Stimulated activated CD4-positive, alpha-beta T cell treated with anti-CD3 and anti-CD28 coated beads, Interleukin-4, amount 100 ng/mL, for 1 hour (primary cell): ENCODE measurements at regions not wholly inside any gene's neighbourhood (a gene's known extent, or its start where the extent isn't known, plus 50 kb on each side); places are given as distances from the start of the nearest gene placed in this dataset.
"Not testable (repeated sequence)": the region's sequence is repeated elsewhere in the genome, so short reads cannot be mapped to it uniquely, and the experiment has no call there.

Experiments used
- DNase-seq: peaks from one replicate; pipeline ENCODE4 v3.0.0-alpha.2; 2020

DNA sequence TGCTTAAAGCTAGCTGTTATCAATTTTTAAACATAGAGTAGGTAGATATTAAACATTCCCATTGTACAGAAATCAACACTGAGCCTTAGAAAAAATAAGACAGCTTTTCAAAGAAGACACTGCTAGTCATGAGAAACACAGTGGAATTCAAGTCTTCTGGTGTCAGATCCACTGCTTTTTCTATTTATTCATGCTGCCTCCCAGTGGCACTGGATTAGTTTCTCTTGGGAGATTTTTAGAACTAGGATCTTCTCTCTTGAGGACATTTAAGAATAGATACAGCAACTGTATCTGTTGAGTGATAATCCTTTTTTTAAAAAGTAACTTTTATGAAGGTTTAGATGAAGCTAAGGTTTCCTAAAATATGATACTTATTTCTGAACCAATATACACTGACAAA, 1635.4 kb upstream of the C9orf72 start:
- DNase-seq, result no peak

DNA sequence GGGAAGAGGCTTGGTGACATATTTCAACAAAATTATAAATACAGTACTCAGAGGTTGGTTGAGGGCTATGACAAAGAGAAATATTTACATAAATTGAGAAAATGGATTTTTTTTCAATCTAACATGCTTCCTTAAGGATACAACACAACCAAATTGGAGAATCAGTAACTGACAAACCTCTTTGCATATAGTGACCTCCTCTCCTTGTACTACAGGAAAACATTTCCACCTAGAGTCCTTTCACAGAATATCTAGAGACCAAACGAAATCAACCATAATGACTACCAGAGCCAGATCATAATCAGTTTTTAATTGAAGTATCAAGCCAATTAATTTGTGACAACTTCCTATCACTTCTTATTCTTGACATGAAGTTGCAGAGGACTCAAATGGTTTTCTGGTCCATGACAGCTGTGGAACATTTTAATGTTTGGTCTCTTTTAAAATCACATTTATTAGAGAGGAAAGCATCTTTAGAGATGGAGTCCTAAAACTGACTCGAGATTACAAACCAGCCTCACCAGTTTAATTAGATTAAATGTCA, 1636.5 kb upstream of the C9orf72 start:
- no peak for DNase-seq

DNA sequence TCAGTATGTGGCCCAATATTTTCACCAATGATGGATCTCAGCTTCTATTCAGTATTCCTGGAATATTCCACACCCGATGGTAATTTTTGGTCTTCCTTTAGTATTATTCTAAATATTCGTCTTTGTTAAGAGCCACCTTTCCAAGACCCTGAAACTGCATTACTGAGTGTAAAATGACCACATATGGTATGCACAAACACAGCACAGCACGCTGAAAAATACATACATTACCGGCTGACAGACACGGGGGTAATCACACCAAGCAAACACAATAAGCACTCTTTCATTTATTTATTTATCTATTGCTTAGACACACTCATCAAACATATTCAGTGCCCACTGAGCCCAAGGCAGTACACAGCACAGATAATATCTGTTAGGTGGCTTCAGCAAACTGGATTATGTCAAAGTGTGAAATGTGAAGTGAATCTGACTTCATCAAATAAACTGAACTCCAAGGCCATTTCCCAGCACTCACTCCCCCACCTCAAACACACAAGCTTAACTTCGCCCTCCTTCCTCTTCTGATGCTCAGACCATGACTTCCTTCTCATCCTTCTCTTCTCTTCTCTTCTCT, 1637.8 kb upstream of the C9orf72 start:
- DNase-seq, result no peak

DNA sequence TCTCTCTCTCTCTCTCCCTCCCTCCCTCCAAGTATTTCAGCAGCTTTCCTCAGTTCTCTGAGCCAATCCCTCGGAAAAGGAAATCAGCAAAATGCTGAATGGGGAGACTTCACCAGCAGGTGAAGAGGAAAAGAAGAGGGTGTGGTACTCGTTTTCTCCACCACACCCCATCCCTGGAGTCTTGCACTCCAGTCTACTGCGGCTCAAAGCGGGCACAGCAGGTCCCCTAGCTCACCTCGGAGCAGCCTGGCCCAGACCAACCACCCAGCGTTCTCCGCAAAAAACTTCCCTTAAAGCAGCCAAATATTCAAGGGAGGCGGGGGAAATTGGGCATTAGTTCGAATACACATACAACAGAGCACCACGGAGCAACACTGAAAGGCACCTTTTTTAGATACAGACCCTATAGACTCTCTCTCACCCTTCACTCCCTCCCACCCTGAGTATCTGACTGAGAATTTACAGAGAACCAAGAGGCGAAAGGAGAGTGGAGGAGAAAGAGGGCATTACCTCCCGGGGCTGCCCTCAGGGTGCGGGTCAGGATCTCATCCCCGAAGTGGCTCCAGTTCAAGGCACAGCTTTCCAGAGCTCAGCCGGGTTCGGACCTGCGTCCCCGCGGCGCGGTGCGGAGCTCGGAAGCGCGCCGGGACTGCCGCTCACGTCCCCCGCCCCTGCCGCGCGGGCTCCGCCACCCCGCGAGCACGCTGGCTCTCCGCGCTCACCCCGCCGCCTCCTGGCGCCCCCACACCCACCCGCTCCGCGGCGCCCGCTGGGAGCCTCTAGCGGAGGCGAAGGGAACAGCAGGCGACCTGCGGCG, 1638.5 kb upstream of the C9orf72 start:
- peak; percentile 41 for DNase-seq

DNA sequence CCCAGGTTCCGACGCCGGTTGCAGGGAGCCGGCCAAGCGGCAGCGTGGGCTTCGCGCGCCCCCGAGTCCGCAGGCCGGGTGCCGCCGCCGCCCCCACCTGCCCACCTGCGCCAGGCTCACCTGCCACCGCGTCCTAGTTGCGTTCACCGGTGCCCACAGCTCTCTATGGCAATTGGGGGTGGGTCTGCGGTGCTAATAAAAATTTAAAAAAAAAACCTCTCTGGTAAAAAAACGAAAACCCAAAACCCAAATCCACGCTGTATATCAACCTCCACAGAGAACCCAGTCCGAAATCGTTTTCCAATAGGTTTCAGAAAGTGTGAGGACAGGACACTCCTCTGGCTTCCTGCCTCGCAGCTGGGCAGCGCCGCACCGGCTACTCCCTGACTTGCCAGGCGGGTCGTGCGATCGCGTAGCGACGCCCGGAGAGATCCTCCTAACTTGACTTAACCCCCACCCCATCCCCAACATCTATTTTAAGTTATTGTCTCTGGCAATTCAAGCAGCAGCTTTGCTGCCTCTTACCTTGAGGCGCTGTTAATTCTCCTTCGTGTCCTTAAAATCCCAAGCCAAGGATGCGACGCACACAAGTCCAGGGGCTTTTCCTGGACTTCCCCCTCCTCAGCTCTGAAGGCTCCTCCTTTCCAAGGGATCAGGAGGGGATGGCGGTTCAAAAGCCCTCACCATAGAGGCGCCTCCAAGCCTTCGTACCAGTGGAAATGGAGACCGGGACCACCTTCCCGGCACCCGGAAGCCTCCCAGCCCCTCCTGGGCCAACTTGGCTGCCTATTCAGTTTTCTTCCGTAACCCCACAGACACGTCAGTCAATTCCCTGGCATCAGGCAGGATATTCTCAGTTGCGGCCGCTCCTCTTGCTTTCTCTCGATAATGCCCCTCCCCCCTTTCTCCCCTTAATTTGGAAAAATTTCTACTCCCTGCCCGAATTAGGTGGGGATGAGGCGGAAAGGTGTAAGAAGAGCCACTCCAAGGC, 1639.4 kb upstream of the C9orf72 start:
- no peak for DNase-seq

DNA sequence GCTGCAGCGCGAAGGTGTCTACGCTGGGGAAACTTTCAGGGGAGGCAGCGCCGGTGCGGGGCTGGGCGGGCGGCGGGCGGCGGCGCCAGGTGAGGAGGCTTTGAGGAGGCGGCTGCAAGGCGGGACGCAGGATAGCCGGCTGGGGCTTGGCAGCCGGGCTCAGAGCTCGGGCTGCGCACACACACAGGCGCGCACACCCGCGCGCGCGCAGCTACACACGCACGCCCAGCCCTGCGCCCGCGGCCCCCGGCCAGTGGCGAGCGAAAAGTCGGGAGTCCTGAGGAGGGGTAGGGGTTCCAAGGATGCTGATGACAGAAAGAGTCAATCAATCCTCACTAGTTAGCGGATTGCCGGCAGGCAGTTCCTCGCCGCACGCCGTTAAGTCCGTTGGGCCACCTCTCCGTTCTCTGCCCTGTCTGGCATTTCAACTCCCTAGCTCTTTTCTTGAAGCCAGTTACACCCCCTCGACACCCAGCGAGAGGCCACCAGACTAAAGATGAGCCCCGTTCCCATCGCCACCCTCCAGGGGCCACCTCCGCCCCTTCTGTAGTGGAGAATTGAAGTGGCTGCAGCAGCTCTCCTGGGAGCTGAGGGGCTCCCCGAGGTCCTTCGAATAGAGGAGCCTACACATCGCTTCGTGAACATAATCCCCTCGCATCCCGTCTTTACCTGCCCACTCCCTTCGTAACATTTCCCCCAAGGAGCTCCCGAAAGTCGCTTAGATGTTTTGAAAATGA, 1640.3 kb upstream of the C9orf72 start, which contains the start of gene LINGO2:
Gene LINGO2, minus strand, starts transcription at position 185 of the 737 bp plus-strand sequence.
- no peak for DNase-seq

DNA sequence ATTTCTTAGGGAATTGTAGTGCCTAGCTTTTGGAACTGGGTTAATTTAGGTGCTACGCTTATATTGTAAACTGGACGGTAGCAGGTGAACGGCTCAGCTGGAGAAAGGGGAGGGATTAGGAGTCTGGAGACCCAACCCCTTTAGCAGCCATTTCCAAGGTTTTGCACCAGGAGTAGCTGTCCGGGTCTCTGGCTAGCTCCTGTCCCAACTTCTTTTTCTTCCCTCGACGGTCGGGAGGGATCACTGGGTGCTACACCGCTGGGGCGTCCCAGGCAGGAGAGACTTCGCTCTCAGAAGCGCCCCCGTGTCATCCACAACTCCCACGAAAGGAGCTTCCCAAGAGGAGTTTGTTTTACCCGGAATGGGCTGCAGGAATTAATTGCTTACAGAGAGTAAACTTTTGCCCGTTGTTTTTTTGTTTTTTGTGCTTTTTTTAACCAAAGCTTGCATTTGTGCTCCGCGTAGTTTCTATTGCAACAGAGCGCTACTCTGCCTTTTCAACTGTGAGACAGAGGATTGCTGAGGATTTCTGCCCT, 1640.9 kb upstream of the C9orf72 start:
- DNase-seq, result no peak

DNA sequence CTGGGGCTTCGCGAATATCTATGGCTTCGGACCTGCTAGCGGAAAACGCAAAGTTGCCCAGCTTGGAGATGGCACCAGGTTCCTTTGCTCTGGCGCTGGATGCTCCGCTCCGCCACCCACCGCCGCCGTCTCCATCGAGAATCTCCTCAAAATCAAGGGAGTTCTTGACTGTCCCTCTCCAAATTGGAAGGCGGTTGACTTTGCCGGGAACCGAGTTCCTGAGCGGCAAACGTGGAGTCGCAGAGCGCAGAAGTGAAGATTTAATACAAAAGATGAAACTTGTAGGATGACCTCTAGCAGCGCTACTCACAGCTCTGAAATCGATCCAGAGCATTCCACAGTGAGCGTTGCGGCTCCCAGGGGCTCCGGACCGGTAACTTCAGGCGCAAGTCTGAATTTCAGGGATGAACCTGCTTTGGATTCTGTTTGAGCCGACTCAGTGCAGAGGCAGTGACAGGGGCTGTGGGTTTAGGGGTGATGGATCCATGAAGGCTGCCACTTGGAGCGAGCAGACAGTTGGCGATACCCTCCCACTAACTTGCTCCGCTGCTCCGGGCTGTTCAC, 1641.5 kb upstream of the C9orf72 start:
- no peak for DNase-seq

DNA sequence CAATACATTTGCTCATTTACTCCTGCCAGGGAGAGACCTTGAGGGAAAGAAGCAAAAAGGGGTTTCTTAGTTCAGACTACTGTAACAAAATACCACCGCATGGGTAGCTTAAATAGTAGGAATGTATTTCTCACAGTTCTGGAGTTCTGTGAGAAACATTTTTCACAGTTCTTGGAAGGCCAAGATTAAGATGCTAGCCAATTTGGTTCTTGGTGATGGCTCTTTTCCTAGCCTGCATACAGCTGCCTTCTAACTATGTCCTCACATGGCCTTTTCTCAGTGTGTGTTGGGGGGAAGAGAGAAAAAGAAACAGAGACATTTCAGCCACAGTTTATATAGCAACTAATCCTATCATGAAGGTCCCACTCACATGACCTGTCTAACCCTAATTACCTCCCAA, 1644.7 kb upstream of the C9orf72 start:
- DNase-seq, result no peak

DNA sequence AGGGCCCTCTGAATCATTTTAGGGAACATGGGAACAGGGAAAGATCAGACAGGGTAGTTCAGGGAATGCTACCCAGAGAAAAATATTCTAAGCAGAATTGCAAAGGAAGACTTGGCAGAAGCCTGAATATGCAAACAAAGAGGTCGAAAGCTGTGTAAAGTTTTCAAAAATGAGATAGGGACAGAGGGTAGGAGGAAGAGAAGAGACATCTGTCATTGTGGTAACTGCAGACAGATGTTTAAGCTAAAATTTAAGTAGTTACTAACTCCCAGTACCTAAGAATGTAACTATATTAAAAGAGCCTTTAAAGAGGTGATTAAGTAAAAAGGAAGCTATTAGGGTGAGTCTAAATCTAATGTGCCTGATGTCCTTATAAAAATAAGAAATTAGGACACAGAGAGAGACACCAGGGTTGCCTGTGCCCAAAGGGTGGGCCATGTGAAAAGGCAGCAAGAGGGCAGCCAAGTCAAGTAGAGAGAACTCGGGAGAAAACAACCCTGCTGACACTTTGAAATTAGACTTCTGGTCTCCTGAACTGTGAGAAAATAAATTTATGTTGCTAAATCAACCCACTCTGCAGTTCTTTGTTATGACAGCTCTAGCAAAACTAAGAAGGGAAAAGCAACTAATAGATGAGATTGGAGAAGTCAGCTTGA, 1647.4 kb upstream of the C9orf72 start:
- DNase-seq, result no peak

DNA sequence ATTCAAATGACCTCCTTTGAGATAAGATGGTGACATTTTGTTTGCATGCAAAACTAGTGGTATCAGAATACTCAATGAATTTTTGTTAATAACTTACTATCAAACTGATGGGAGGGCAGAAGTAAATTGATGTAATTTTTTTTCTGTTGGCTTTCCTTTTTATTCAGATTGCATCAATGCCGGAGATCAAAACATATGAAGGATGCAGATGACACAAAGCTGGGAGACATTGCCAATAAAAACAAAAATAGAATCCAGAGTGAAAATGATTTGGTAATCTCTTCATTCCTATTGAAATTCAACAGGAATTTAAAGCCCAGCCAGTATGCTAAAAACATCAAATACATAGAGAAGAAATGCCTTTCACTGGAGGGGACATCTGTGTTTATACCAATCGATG, 1655.3 kb upstream of the C9orf72 start:
- DNase-seq, result no peak

DNA sequence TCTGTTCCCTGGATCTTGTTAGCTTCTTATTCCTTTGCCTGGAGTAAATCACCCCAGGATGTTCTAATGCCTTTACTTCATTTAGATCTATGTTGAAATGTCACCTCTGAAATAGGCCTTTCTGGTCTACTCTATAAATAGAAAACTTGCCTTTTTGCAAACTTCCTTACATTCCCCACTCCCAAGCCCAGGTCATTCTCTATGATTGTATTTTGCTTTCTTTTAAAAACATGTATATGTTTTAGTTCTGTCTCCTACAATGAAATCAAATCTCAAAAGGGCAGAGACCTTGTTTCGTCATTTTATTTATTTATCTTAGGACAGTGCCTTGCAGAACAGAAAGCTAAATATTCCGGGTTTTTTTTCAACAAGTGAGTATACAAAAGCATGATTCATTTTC, 1657.7 kb upstream of the C9orf72 start:
- no peak for DNase-seq

DNA sequence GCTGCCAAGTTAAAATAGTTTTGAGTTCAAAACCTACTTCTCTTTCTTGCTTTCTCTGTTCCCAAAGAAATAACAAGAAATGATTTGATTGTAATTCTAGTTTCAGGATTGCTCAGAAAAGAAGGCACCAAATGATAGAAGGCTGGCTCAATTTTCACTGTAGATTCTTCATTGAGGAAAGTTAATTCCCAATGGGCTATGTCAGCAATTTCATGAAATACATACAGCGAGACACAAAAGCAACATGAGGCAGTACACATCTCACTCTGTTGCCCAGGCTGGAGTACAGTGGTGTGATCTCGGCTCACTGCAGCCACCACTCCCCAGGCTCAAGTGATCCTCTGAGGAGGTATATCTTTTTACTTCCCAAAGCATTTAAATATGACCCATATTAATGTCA, 1659.9 kb upstream of the C9orf72 start:
- DNase-seq, result no peak

DNA sequence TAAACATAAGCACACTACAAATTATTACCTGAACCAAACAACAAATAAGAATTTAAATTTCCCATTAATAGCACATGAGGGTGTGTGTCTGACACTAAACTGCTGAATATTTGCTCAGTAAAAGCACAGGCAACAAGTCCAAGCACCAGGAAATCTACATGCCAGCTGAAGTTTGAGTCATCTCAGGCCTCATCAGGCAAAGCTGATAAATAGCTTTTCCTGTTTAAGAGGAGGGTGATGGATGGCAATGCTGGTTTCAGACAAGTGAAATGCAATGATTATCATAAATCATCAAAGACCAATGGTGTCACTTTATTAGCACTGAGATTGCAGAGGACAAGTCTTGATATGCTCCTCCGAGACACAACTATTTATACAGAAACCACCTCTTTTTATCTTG, 1668.0 kb upstream of the C9orf72 start:
- no peak for DNase-seq

DNA sequence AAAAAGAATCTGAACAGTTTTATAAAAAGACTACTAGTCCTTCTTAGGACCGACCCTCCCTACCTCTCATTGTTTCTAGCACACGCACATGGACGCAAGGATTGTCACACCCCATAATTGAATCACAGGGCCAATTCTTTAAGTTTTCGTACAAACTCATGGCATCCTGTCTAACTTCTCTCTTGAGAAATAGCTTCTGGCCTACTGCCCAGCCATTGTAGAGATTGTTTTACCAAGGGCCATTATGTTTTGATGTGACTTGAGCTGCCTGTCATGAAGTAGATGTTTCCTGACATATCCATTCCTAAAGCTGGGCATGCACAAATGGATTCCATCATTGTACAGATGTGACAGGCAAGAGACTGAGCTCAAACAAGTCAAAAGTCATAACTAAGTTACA, 1672.1 kb upstream of the C9orf72 start:
- DNase-seq, result no peak

DNA sequence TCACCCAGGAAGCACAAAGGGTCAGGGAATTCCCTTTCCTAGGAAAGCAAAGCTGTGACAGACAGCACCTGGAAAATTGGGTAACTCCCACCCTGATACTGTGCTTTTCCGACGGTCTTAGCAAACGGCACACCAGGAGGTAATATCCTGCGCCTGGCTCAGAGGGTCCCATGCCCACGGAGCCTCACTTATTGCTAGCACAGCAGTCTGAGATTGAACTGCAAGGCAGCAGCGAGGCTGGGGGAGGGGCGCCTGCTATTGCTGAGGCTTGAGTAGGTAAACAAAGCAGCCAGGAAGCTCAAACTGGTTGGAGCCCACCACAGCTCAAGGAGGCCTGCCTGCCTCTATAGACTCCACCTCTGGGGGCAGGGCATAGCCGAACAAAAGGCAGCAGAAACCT, 1697.1 kb upstream of the C9orf72 start:
- not testable (repeated sequence) for DNase-seq

DNA sequence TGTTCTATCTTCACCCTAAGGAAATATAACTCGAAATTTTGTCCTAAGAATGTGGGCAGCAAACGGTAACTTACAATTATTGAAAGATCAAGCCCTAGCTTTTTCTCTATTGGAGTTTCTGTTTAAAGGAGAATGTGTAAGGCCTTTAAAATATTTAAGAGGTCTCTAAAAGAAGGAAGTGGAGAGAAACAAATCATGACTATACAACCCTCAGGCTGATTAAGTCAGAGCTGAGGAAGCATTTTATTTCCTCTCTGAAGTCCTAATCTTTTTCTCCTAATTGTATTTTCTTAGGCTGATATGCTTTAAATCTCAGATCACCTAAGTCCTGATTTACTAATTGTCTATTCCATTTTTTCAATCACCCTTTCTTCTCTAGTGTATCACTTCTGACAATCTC, 1708.8 kb upstream of the C9orf72 start:
- no peak for DNase-seq

DNA sequence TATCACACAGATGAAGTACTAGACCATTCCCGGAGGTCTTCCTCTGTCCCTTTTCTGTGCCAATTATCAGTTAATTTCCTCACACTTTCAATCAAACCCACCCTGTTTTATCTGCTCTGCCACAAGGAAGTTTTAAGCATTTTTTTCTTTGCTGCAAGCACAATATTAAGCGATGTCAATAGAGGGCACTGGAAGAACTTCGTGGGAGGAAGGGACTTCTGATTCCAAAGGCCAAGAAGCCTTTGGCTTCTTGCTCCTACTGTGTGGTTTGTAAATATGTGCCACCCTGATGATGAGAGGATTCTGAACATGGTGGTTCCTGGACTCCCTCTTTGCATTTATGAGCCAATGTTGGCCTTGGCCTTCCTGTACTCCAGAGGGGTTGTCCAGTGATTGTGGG, 1712.5 kb upstream of the C9orf72 start:
- no peak for DNase-seq

DNA sequence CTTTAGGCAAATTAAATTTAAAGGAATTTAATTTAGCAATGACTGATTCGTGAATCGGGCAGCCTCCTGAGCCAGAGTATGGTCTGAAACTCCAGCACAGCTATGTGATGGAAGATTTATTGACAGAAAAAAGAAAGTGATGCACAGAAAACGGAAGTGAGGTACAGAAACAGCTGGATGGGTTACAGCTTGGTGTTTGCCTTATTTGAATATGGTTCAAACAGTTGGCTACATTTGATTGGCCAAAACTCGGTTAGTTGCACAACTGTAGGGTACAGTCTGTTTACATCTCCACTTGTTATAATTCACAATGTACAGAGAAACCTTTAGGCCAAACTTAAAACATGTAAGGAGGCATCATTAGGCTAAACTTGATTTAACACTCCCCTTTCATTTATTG, 1716.1 kb upstream of the C9orf72 start:
- DNase-seq, result no peak

DNA sequence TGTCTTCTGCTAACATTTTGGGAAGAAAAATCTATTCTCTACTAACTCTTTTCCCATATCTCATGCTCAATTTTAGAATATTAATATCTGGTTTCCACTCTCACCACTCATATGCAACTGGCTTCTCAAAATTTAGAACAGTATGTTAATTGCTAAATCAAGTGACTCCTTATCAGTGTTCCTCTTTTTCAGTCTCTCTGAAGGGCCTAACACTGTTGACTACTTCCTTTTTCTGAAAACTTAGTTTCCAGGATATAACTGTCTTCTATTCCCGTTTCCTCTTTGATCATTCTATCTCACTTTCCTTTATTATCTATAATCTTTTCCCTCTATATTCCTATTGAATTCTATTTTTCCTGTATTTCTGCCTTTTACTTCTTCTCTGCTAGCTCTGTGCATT, 1717.2 kb upstream of the C9orf72 start:
- DNase-seq, result no peak

DNA sequence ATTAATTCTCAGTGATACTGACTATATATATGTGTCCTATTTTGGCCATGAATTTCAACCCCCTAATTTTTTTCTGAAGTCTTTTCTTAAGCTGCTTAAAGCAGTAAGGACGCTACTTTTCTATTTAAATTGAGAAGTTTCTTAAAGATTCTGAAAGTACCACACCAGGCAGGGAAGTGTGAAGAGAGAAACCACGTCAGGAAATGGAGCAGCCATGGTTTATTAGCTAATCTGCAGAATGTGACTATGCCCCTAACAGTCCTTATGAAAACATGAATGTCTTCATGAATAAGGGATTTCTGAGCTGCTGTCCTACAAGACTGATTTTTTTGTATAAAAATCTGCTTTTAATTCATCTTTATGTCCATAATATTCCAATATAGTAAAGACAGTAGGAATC, 1724.3 kb upstream of the C9orf72 start:
- DNase-seq, result no peak
